HG03280 (cell line): ENCODE measurements at regions not wholly inside any gene's neighbourhood (a gene's known extent, or its start where the extent isn't known, plus 50 kb on each side); places are given as distances from the start of the nearest gene placed in this dataset.

Experiments
- ATAC-seq: cut with Tn5 transposase; IDR thresholded peaks from one replicate; pipeline ENCODE4 v1.9.1; 2021; ENCODE audit warnings: mild to moderate bottlenecking, moderate library complexity; ENCODE audit not compliant: unreplicated experiment

GRCh38 chr4:125994024-125994423 is 679.3 kb downstream of the FAT4 start:
- no peak for ATAC-seq

- no peak for ATAC-seq
Observed at GRCh38 chr4:125994430-125994829, 679.7 kb downstream of the FAT4 start.

DNA sequence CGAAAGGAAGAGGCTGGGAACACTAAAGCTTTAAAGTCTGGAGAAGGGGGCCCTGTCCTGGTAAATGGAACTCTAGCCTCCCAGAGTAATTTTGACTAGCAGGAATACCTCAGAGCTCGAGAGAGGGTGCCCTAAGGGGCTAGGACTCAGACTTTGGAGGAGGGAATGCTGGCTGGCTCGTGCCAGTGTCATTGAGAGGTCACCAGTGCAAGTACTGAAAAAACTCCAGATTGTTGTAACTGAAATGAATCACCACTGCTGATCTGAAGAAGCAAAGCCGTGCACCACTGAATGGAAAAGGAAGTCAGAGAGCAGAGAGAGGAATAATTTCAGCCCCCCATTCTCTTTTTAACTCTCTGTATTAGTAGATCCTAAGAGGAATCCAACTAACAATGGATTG is 690.2 kb downstream of the FAT4 start:
- no peak for ATAC-seq

DNA sequence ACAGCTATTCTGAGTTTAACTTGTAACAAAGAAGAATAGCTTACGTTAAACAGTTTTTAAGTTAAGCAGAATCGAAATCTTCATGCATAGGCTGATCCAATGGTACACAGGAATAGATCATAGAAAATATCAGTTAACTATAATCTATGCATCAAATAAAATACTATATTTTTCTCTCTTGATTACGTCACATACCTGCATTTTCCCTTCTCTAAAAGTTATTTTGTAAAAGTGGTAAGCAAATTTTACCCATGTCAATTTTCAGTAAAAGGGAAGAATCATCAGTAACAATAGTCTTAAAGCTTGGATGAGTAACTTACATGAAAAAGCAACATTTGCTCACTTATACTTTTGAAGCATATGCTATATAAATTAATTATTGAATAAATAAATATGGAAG is 692.4 kb downstream of the FAT4 start:
- no peak for ATAC-seq

DNA sequence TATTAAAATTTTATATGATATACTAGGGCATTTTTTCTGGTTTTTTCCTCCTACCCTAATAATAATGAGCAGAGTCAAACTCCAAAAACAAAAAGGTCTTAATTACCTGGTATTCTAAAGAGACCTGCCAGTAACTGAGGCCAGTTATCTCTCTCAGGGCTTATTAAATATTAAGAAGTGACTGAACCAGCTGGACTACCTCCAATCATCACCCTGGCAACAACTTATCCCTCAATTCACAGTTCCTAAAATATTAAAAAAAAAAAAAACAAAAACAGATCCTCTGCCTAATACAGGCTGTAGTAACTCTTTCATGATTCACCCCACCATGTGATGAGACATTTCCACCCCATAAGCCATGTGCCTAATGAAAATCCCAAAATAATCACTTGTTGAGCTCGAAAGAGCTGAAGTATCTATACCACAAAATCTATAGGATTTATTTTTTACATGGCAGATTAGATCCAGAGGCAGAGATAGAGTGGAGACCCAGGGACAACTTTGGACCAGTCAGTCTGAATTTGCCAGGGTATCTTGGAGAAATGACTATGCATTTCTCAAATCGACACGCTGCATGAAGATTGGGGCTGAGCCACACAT is 698.0 kb downstream of the FAT4 start:
- ATAC-seq: no peak

DNA sequence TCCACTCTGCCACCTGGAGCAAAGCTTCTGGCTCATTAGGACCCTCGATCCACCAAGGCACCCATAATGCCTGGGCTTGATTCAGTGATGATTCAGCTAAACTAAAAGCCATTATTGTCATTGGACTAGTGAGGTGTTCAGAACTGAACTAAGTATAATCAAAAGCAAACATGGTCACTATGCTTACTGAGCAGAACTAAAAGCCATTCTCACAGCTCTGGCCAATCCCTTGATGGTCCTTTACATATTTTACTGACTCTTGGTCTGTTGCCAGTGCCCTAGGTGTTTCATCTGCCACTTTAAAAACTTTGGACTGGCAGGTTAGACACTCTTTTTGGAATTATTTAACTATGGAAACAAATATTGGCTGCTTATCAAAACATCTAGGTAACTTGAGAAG is 703.5 kb downstream of the FAT4 start:
- no peak for ATAC-seq

- ATAC-seq: no peak
Observed at GRCh38 chr4:126023896-126024295, 709.1 kb downstream of the FAT4 start.

DNA sequence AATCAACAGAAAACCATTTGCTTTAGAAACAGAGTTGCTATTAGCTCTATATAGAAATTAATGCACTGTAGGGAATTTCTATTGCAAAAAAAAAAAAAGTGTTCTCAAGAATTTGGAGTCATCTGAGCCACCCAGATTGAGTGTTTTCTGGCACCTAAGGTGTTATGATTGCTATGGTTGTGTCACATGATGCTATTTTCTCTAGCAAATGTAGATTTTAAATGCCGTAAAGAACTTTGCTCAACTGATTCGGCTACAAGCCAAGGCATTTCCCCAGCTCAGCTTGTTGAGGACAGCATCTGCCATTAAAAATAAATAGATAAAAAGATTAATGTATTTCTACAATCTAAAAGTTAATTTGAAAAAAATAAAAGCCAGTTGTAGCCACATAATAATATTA is 712.8 kb downstream of the FAT4 start:
- ATAC-seq: no peak

- ATAC-seq: no peak
Observed at GRCh38 chr4:126028876-126029275, 714.1 kb downstream of the FAT4 start.

GRCh38 chr4:126037231-126037630 is 722.5 kb downstream of the FAT4 start:
- ATAC-seq: no peak

GRCh38 chr4:126038502-126039144 is 723.9 kb downstream of the FAT4 start:
- ATAC-seq: no peak

GRCh38 chr4:126046081-126046614 is 731.4 kb downstream of the FAT4 start:
- ATAC-seq: no peak

- ATAC-seq: no peak
Observed at GRCh38 chr4:126047114-126047513, 732.4 kb downstream of the FAT4 start.

- no peak for ATAC-seq
Observed at GRCh38 chr4:126051689-126052424, 737.1 kb downstream of the FAT4 start.

DNA sequence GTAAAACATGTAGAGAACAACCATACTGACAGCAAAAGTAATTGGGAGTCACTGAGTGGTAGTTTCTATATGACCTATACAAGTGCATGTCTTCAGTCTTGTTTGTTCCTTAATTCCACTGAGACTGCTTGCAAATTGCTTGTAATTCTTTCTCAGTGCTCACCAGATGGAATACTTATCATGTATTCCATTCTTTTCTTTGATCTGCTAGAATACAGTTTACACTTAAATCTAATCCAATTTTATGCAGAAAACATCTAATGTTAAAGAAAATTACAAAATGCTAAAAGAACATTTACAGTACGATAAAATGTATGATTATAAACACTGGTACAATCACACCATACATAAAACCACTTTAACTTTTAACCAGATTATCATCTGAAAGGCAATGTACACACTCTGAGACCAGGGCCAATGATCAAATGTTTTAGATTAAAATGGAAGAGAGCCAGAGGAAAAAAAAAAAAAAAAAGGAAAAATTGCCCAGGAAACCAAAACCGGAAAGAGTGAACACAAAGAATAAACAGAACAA is 741.4 kb downstream of the FAT4 start:
- no peak for ATAC-seq

- no peak for ATAC-seq
Observed at GRCh38 chr4:126057371-126057770, 742.6 kb downstream of the FAT4 start.

- ATAC-seq: no peak
Observed at GRCh38 chr4:126058596-126058995, 743.8 kb downstream of the FAT4 start.

DNA sequence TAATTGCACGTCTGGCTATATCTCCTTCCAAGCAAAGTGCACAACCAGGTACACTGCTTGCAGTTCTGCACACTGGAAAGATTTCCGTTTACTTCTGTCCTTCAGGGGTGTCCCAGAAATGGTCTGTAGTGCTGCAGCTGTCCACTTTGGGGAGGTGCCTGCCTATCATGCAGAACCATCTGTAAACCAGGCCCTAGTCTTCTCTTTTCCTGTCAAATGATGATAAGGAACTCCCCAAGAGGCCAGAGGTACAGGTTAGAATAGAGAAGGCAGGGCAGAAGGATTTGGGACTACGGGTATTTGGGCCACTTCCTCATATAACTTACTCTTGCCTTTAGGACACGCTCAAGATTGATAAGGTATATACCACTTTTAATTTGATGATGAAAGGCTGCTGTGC is 746.9 kb downstream of the FAT4 start:
- ATAC-seq: no peak

DNA sequence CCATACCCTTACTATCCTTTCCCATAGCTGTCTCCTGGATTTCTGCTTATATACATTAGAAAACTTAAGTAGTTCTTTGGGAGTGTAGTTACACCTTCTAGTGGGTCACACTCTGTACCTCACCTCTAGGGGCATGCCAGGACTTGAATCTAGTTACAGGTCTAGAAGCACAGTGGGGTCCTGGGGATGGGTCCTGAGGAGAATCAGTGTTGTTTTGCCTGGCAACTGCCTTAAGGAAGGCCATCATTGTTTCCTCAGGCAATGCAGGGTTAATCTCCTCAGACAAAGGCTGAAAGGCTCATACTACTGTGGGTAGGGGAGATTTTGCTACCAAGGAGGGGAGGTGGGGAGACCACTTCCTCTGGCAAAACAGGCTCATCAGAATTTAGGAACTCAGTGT is 750.3 kb downstream of the FAT4 start:
- ATAC-seq: no peak

- no peak for ATAC-seq
Observed at GRCh38 chr4:126071346-126072333, 756.9 kb downstream of the FAT4 start.

GRCh38 chr4:126081336-126081735 is 766.6 kb downstream of the FAT4 start:
- ATAC-seq: no peak
